Transverse colon (tissue), 4 donors: ENCODE measurements at regions not wholly inside any gene's neighbourhood (a gene's known extent, or its start where the extent isn't known, plus 50 kb on each side); places are given as distances from the start of the nearest gene placed in this dataset.

ENCODE experiments used
- CTCF ChIP-seq, 5 experiments: fragments of 200-600 bp in 3 of 5; fragments of 450-650 bp in 2 of 5; sonication (generic) in 3 of 5; IDR thresholded peaks; 1 replicate in 2 of 5; 2 replicates in 3 of 5; pipeline ENCODE4 v1.5.1; 2016 to 2017; ENCODE audit warnings: antibody characterized with exemption in 5 of 5, inconsistent platforms in 3 of 5, mild to moderate bottlenecking in 2 of 5, moderate library complexity in 1 of 5
- POLR2A ChIP-seq: fragments of 450-650 bp; IDR thresholded peaks from one replicate; pipeline ENCODE4 v1.6.1; 2016; ENCODE audit warnings: antibody characterized with exemption, mild to moderate bottlenecking, moderate library complexity
- POLR2AphosphoS5 ChIP-seq, 3 donors: sonication (generic); formaldehyde crosslinking; IDR thresholded peaks; one replicate each; pipeline ENCODE4 v1.6.1; 2016; ENCODE audit warnings: antibody characterized with exemption in 3 of 3

DNA sequence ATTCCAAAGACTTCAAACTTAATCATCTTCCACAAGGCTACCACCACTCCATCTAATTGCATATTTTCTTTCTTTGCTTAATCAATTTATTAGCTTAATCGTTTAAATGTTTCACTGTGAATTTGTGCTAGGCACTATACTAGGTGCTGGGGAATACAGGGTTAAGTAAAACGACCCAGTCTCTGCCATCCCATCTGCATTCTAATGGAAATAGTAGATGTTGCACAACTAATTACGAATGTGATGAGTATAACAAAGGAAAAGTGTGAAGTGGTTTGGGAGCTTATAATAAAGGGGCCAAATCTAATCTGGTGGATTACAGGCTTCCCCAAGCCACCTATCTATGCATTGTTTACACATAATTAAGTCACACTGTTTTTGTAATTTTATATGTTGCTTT lies 147.1 kb downstream of the FAM181B start:
- TF ChIP-seq POLR2A (no peak), CTCF (IDR thresholded peaks at IDR 0.05) (no peak), POLR2AphosphoS5 (IDR thresholded peaks at IDR 0.05) (no peak)
